NCI-H748 treated with DMSO at 0.1 percent for 48 hours (cell line): ENCODE measurements at regions not wholly inside any gene's neighbourhood (a gene's known extent, or its start where the extent isn't known, plus 50 kb on each side); places are given as distances from the start of the nearest gene placed in this dataset.

Experiments
- DNase-seq: peaks from one replicate; lab custom pipeline; 2025; lab: John Stamatoyannopoulos, UW

DNA sequence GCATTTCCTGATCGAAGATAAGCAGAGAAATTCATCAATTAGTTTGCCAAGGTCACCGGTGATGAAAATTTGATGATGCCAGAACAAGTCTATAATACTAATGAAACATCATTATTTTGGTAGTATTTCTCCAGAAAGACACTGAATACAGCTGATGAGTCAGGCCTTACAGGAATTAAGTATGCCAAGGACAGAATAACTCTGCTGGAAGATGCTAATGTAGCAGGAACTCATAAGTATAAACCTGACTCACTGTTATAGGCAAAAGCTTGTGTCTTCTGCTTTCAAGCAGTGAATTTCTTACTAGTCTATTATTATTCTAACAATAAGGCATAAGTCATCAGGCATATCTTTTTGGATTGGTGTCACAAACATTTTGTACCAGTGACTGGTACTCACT lies 1825.1 kb upstream of the IGFBP7 start:
- DNase-seq, result no peak

DNA sequence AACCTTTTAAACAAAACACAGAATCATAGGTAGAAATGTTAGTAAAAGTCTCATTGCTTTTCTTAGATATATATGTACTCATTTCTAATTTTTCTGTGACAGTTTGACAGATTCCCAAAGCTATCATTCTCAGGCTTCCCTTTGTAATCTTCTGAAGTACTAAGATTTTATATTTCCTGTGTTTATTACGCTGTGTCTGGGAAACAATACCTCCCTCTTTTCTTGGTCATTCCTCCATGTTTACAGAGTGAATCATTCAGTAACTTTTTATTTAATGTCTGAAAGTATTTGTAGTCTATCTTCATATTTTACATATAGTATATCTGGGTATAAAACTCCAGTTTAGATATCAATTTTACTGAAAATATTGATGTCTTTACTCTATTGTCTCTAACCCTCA lies 1826.3 kb upstream of the IGFBP7 start:
- DNase-seq, result no peak

DNA sequence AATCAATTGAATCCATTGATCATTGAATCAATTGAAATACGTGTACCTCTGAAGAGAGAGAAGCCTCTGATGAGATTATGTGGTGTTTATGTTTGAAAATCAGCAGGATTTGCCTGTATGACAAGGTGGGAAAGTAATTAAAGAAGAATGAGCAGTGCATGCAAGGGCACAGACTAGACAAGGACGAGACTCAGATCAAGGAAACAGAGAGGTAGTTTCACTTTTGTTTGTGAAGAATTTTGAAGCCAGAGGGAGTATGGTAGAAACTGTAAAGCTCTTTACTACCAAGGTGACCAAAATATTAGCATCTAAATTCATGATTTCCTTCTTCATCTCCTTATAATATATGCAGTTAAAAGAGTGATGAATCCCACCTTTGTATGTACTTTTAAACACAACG lies 1830.0 kb upstream of the IGFBP7 start:
- DNase-seq, result no peak

DNA sequence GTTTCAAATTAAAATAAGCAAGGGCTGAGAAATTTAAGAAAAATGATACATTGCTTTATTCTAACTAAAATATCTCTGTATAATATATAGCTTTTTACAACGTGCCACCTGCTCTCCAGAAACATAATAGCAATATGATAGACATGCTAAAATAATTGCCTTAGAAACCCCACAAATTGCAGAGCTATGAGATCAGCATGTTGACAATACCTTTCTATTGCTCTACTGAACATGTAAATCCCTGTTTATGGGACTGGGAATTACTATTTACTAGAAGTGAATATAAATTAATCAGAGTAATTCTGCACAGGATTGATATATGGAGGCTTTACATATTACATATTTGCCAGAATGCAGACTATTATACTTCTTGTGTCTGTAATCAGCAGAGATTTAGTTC lies 1831.1 kb upstream of the IGFBP7 start:
- no peak for DNase-seq

DNA sequence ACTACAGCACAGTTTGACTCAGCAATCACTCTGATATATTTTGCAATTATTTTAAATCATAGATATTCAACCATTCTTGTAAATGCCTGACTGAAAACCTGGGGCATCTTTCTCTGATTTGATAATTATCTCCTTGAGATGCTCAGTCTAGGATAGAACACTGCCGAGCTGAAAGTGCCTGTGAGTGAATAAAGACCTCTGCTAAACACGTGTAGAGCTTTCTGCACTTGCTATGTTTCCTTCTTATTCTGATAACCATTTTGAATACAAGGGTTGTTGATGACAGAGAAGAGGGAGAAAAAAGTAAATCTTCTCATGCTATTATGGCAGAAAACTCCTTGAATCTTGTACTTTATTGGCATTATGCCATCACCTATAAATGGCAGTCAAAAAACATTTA lies 1843.4 kb upstream of the IGFBP7 start:
- no peak for DNase-seq

DNA sequence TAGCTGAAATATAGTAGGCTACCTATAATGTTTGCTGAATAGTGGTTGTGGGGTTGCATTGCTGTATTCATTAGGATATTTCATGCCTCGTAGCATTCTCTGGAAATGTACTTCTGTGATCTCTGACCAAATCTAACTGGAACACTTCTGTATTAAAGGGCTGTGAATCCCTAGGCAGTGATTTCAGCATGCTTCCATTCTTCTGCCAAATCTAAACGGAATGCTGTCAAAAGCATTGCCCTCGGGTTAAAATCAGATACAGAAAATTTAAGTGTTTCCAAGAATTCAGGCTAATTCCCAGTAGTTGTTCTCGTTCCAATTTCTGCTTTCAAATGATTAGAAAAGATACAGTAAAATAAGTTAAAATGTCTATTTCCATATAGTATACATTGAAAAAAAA lies 1847.5 kb upstream of the IGFBP7 start:
- DNase-seq, result no peak

DNA sequence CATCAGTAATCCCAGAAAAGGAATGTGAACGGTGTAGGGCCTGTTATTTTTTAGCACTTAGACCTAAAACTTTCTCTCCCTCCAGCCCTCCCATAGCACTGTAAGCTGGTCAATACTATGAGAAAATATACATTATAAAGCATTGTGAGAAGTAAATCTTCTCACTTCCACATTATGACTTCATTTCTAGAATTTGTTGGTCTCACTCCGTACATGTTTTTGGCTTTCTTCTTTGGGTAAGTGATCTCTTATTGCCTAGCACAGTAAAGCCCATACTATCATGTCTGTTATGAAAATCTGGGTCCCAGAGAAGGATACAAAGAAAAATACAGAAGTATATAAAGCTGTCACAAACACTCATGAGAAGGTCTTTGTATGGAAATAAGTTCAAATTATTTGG lies 1851.1 kb upstream of the IGFBP7 start:
- DNase-seq, result no peak

DNA sequence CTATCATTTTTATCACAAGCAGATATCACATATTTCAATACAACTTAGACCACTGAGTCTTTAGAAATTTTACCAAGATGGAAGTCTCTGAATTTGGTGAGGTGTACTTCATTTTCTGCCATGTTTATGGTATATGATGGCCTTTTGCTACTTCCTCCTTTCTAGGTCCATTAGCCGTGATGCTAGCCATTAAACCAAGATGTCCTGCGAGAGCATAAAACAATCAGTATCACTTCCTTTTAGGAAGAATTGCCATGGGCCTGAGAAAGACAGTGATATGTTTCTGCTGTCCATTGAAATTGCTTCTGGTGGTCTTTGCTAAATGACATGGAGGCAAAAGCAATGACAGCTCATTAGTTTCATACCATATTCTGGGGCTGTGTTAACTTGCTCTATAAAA lies 1851.7 kb upstream of the IGFBP7 start:
- no peak for DNase-seq

DNA sequence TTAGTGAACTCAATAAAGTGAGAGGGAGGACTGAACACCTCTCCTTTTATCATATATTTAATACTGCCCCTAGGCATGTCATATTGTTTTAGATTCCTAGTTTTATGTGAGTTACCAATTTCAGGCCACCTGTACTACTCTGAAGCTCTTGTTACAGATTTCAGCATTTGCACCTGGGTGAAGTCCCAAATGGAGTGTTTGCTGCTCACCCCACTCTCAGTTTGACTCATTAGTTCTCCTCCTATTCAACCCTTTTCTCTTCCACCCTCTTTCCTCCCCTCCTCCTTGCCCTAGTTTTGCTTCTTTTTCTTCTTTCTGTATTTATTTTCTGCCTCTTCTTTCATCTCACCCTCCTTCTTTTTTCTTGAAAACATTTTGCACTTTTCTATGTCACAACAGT lies 1852.2 kb upstream of the IGFBP7 start:
- no peak for DNase-seq

DNA sequence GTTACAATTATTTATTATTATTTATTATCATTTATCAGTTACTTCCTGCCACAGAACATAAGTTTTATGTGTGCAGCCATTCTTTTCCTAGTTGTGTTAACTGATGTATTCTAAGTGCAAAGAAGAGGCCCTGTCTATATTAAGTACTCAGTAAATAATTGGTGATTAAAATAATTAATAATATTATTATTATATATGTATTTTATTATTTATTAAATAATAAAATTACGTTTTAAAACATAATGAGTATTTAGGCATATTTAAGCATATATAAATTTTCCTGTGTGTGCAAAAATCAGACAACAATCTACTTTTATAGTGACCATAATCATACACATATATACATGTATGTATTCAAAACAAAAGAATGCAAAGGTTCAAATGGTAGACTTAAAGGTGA lies 1871.6 kb upstream of the IGFBP7 start:
- DNase-seq, result no peak

DNA sequence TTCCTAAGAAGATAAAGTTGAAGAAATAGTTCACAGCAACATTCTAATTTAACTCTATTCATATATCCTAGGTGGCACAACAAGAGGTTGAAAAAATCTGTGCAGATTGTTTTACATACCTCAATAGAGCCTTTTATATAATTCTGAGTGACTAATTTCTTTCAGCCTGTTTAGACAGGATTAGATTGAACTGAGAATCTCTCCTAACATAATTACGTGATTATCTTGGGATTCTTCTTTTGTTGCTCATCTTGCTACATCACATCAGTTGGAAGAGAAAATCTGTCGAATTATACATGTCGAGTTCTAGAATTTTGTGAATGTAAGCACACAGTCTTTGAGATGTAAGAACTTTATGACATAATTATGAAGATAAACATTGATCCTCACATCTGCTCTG lies 1873.7 kb upstream of the IGFBP7 start:
- DNase-seq, result no peak

DNA sequence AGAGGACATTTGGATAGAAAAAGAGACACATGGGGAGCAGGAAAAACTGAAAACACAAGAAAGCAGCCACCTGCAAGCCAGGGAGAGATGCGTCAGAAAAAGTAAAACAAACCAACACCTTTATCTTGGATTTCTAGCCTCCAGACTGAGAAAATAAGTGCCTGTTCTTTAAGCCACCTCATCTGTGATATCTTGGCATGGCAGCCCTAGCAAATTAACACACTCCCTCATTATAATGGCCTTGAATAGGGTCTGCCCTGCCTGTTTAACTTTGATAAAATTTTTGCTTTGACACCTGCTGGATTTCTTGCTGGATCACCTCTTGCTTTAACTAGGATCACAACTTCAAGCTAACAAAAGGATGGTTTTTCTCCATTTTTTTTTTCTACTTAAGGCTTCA lies 1892.0 kb upstream of the IGFBP7 start:
- DNase-seq, result no peak

DNA sequence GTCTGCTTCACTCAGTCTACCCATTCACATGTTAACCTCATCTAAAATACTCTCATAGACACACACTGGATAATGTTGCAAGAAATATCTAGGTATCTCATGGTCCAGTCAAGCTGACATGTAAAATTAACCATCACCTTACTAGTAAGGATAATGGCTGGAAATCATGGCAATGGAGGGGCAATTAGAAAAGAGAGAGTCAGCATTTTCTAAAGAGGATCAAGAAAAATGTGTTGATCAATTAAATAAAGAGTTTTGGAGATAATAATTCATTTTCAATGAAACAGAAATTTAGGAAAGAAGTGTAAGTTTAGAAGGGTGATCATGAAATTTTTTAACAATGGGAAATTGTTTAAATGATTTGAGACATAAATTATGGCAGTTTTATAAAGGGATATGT lies 1914.1 kb upstream of the IGFBP7 start:
- DNase-seq, result no peak

DNA sequence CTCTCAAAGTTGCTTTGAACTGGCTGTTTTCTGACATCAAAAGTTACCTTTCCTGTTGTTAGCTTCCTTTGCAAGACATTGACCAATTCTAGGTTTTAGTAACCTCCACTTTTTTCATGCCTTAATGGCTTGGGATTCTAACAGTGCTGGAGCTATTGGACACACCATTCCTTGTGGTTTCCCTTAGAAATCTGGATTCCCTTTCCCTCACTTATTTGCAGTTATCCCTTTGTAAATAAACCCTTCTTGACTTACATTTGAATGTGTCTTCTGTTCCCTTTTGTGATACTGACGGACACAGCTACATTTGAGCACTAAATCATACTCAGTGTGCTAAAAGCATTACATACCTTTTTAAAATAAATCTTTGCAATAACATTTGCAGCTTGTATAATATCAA lies 1927.6 kb upstream of the IGFBP7 start:
- DNase-seq, result no peak

DNA sequence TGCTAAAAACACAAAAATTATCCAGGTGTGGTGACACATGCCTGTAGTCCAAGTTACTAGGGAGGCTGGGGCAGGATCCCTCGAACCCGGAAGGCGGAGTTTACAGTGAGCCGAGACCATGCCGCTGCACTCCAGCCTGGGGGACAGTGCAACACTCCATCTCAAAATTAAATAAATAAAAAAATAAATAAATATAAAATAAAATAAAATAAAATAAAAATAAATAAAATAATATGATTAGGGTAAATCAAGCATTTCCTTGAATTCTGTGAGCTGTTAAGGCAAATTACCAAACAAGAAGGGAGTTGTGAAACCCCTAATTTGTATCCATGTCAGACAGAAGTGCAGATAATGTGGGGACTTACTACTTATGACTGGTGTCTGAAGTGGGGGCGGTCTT lies 1928.9 kb upstream of the IGFBP7 start:
- no peak for DNase-seq

DNA sequence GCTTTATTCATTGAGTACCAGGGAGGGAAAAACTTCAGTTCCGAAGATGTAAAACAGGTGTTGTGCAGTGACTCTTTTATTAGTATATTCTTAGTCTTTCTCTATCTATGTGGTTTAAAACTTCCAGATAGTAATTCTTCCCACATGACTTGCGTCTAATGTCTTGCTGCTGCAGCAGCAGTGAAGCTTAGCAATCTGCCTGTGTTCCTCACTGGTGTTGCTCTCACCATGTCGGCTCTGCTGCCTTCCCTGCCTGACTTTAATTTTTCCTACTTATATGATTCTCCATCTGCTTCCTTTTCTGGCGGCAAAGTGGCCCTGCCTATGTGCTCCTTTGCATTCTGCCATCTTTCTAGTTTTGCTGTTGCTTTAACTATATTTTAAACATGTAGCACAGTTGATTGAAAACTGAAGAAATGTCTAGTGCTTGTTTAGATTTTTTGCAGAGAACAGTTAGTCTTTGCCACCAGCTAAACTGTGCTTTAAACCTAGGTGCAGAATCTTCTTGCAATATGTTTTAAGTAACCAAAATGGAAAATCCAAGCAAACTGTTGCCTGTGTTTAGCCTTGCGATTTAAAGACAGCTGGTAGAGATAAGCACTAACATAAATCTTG lies 1934.2 kb upstream of the IGFBP7 start:
- DNase-seq, result no peak

DNA sequence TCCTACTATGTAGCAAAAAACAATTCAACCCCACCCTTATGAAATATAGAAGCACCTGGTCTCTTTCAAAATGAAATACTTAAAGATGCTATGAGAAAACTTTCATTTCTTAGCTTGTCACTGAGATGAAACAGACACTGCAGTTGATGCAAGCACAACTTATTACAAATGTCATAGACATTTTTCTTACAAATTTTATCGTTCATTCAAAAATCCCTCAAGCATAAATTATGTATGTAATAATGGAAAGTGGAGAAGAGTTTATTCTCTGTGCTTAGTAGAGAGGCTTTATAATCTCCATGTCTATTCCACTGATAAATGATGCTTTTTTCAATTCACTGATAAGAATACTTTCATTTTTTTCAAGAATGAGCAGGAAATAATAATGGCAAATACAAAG lies 1943.9 kb upstream of the IGFBP7 start:
- no peak for DNase-seq

DNA sequence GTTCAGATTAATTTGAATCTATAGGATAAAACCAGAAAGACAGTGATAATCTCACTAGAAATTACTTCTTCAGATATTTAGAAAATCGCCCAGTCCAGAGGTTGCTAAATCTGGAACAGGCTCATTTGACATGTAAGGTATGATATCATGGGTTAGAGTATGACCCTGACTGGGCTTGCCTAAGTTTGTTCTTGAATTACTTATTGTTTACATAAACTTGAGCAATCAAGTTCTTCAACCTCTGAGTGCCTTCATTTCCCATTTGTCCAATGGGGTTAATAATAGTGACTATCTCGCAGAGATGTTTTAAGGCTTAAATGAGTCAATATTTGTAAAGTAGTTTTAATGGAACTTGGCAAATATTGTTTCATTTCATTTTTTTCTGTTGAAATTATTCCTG lies 1947.6 kb upstream of the IGFBP7 start:
- no peak for DNase-seq

DNA sequence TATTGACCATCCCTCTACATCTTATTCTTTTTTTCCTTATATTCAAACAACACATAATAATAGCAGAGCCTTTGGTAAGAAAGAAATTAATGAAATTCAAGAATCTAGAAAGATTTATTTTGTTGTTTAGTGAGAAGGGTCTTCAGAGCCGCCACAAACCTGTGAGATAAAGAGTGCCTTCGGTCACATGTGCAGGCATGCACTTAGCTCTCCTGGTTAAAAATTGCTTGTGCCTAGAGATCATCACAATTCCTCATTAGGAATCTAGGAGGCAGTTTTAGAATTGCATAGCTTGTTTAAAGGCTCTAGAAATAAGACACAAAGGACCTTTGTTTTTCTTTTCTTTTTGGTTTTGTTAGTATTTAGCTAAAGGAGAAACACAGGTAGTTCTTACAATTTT lies 1948.4 kb upstream of the IGFBP7 start:
- DNase-seq, result no peak

DNA sequence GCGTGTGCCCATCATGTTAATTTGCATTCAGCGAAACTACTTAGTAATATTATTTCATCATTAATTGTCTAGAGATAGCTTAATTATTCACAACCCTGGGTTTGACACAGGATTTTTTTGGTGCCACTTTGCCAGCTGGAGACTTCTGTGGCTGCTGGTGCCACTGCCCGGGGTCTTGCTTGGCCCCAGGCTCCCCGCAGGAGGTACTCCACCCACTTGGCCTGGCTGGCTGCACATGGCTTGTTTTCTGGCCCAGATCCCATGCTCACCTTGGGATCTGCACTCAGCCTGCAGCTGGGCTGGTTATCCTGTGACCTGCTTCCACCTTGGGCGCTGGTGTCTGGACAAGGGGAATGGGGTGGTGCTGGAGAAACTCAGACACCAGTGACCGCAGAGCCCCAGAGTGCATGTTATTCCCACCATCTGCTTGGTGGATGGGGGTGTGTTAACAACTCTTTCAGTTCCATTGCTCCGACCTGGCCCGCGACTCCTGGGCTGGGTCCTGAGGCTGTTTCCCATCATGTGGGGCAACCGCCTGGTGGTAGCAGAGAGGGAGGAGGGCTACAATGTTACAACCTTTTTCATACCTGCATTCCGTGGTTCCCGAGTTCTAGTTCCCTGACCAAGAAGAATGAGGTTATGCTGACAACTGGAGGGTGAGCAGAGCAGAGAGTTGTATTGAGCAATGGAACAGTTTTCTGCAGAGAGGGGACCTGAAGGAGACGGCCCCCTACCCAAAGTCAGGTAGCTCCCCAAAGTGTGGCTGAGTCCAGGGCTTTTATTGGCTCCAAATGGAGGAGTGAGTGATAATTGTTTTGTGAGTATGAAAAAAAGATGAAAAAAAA lies 1950.0 kb upstream of the IGFBP7 start:
- no peak for DNase-seq

DNA sequence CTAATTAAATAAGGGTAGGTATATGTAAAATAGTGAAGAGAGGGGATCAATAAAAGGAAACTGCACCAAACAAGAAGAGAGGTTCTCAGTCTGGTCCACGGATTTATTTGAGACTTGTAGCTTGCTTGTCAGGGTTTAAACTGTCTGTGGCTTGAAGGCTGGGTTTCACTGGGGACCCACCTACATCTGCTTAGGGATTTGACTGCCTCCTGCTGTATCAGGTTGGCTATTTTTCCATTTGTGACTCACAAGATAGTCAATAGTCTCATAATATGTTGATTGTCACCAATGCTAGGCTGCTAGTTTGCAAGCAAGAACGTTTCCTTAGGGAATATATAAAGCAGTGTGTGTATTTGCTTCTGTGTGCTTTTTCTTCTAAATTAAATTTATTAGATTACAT lies 1950.7 kb upstream of the IGFBP7 start:
- no peak for DNase-seq

DNA sequence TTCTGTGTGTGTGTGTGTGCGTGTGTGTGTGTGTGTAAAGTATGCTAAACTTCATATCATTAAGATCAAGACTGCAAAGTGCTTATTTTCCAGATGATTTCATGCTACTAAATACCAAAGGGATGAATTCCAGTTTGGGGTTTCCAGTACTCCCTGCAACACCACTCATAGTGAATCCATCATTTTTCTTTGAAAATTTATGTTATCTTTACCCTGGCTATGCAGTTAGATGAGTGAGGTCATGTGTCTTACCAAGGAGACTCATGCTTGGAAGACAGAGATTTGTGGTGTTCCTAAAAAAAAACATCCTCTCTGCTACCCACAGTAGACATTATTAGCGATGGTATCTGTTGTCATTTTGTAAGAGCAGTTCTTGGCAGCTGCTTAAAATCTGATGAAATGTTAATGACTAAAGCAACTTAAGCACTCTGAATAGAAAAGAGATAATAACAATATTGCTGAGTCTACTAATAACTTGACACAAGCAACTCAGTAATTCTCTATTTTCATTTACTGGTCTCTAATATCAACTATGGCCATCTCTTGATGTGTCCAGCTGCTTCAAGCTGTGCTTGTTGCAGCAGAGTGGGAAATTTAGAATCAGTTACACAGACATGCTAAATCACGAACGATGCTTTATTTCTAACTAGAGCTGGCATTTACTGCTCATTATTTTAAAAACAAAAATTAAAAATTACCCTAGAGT lies 1953.0 kb upstream of the IGFBP7 start:
- DNase-seq, result no peak

DNA sequence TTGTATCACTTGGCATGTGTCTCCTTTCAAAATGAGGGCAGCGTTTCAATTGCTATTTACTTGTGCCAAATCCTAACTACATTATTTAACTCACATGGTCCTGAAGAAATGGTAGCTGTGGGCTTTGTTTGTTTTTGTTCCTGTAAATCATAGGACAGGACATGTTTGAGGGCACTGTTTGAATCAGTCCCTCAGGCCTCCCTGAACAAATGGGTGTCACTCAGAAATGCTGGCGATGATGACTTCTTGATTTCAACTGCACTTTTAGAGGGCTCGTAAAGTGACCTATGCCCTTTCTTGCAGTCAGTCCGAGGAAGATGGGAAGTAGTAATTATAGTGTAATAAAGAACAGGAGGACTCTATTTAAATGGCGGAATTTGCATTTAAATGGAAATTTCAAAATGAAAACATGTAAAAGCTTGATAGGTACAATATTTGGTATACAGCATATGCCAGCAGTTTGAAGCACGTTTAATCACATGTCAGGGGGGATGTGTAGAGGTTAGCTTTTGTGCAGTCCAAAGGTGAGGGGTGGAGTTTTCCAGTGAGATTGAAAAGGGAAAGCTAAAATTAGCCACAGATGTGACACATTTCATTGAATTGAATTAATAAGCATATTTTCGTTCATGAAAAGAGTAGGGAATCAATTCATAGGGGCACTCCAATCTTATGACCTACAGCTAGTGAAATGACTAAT lies 1958.7 kb upstream of the IGFBP7 start:
- DNase-seq, result peak; percentile 19
